GM19351 (cell line): ENCODE measurements at regions not wholly inside any gene's neighbourhood (a gene's known extent, or its start where the extent isn't known, plus 50 kb on each side); places are given as distances from the start of the nearest gene placed in this dataset.
A peak's percentile ranks its signal among the peaks of the same experiment; 100 is the strongest.
"Not testable (repeated sequence)": the region's sequence is repeated elsewhere in the genome, so short reads cannot be mapped to it uniquely, and the experiment has no call there.

Experiments
- ATAC-seq: cut with Tn5 transposase; IDR thresholded peaks from one replicate; pipeline ENCODE4 v1.9.1; 2021; ENCODE audit warnings: mild to moderate bottlenecking, moderate library complexity; ENCODE audit not compliant: unreplicated experiment

DNA sequence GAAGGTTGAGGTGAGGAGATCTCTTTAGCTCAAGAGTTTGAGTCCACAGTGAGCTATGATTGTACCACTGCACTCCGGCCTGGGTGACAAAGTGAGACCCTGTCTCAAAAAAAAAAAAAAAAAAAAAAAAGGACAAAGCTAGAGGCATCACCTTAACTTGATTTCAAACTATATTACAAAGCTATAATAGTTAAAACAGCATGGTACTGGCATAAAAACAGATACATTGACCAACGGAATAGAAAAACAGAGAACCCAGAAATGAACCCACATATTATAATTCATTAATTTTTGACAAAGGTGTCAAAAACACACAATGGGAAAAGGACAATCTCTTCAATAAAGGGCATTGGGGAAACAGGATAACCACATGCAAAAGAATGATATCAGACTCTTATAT is 50.8 kb upstream of the MBOAT1 start:
- ATAC-seq: no peak

DNA sequence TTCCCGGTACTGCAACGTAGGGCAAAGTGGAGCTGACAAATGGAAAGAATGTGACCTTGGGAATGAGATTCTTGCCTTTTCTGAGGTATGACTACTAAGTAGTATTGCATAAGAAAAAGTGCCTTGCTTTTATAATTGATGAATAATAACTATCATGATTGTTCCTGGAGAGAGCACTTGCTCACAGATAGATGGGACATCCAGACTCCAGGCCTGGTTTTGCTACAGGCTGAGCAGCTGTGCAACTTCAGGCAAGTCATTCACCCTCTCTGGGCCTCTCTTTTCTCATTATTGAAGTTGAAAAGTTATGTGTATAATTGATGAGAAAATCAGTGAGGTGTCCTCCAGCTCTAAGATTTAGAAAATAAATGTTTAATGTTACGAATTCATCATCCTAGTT is 53.6 kb upstream of the MBOAT1 start:
- ATAC-seq: no peak

GRCh38 chr6:20266851-20267608 is 54.8 kb upstream of the MBOAT1 start:
- ATAC-seq: peak; percentile 76

GRCh38 chr6:20269181-20269580 is 56.9 kb upstream of the MBOAT1 start:
- no peak for ATAC-seq

DNA sequence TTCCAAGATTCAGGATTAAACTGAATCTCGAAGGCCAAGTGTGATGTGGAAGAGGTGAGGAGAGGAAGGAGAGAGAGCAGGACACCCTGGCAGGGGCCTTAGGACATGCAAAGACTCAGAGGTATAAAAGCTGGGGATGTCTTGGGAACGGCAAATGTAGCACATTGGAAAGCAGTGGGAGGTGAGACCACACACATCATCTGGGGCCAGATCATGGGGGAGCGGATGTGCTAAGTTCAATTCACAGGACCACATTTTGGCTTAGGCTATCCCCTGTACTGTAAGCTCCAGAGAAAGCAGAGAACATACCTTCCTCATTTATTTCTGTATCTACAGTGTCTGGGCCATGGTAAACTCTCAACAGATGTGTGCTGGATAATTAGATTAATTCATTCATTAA is 59.5 kb upstream of the MBOAT1 start:
- ATAC-seq: no peak

DNA sequence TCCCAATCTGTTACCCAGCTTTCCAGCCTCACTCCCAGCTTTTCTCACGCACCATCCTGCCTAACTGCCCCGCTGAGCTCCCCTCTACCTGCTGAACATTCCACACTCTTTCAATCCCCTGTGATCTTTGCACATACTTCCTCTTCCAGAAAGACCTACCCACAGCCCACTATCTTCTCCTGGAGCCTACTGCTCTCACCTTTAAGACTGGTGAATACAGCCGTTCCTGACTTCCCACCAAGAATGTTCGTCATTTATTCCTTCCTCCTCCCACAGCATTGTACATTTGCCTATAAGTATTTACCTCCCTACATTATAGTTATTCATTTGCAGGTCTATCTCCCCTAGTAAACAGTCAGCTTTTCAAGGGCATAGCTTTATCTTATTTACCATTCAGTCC is 61.9 kb upstream of the MBOAT1 start:
- ATAC-seq: no peak

DNA sequence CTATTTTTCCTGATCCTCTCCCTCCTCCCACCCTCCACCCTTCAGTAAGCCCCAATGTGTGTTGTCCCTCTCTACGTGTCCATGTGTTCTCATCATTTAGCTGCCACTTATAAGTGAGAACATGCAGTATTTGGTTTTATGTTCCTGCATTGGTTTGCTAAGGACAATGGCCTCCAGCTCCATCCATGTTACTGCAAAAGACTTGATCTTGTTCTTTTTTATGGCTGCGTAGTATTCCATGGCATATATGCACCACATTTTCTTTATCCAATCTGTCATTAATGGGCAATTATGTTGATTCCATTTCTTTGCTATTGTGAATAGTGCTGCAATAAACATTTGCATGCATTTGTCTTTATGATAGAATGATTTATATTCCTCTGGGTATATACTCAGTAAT is 63.6 kb upstream of the MBOAT1 start:
- ATAC-seq: not testable (repeated sequence)

GRCh38 chr6:20277724-20278123 is 65.5 kb upstream of the MBOAT1 start:
- not testable (repeated sequence) for ATAC-seq

DNA sequence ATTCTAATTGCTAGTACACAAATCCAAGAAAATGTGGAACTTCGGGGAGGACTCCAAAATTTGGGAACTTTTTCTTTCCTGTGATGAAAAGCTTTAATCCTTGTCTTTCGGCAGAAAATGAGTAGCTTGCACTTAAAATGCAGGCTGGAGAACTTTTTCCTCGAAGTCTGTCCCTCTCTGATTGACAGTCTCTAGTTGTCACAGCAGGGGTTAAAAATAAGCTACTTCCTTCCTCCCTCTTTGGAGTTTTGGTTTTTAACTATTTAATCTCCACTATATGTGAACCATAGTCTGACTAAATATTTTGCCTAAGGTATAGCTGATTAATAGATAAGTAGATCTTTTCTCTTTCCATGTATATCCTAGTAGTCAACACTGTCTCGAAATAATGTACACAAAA is 66.8 kb upstream of the MBOAT1 start:
- ATAC-seq: no peak

- ATAC-seq: no peak
These were observed 67.5 kb upstream of the MBOAT1 start for GRCh38 chr6:20279608-20280287.

GRCh38 chr6:20280288-20280621 is 68.0 kb upstream of the MBOAT1 start:
- ATAC-seq: no peak

DNA sequence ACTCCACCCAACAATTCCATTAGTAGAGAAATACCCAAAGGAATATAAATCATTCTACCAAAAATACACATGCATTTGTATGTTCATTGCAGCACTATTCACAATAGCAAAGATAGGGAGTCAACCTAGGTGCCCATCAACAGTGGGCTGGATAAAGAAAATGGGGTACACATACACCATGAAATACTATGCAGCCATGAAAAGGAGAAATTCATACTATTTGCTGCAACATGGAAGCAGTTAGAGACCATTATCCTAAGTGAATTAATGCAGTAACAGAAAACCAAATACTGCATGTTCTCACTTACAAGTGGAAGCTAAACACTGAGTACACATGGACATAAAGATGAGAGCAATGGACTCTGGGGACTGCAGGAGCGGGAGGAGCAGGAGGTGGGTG is 72.4 kb upstream of the MBOAT1 start:
- no peak for ATAC-seq

GRCh38 chr6:20286968-20287565 is 74.8 kb upstream of the MBOAT1 start:
- ATAC-seq: peak; percentile 45

GRCh38 chr6:20291764-20292580 is 79.7 kb upstream of the MBOAT1 start:
- peak; percentile 85 for ATAC-seq

DNA sequence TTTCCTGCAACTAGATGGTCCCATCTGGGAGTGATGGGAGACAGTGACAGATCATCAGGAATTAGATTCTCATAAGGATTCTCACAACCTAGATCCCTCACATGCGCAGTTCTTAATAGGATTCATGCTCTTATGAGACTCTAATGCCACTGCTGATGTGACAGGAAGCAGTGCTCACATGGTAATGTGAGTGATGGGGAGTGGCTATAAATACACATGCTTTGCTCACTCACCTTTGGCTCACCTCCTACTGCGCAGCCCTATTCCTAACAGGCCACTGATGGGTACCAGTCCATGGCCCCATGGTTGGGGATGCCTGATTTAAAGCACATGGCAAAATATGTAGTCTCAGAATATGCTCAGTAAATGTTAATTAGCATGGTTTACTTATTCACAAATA is 80.6 kb upstream of the MBOAT1 start:
- ATAC-seq: no peak

DNA sequence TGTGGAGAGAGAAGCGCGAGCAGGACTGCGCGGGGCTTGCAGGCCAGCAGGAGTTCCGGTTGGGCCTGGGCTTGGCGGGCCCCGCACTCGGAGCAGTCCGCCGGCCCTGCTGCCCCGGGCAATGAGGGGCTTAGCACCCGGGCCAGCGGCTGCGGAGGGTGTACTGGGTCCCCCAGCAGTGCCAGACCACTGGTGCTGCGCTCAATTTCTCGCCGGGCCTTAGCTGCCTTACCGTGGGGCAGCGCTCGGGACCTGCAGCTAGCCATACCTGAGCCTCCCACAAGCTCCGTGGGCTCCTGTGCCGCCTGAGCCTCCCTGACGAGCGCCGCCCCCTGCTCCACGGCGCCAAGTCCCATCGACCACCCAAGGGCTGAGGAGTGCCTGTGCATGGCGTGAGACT is 89.0 kb upstream of the MBOAT1 start:
- ATAC-seq: no peak

DNA sequence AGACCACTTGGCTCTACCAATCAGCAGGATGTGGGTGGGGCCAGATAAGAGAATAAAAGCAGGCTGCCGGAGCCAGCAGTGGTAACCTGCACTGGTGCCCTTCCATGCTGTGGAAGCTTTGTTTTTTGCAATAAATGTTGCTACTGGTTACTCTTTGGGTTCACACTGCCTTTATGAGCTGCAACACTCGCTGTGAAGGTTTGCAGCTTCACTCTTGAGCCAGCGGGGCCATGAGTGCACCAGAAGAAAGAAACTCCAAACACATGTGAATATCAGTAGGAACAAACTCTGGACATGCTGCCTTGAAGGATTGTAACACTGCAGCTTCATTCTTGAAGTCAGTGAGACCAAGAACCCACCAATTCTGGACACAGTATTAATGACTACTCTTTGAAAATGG is 89.9 kb upstream of the MBOAT1 start:
- ATAC-seq: no peak

DNA sequence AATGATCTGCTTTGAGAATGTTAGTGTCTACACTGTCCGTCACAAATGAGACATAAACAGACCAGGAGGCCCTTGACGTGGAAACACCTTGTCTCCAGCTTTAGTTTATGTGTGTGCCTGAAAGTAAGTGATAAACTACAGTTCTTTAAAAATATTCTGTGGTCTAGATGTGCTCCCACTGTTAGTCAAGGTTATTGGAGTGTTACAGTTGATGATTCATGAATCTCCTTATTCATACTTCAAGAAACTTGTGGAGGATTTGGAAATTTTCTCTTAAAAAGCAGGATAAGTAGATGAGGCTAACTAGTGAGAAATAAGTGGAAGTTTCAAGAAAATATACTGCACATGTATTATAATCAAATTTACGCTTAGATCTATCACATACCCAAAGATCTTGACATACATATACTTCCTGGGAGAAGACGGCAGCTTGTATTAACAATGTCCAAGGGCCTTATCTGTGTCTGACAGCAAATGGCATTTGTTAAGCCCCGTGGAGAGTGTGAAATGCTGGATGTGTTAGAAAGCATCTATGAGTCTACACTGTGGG is 90.5 kb upstream of the MBOAT1 start:
- ATAC-seq: no peak

DNA sequence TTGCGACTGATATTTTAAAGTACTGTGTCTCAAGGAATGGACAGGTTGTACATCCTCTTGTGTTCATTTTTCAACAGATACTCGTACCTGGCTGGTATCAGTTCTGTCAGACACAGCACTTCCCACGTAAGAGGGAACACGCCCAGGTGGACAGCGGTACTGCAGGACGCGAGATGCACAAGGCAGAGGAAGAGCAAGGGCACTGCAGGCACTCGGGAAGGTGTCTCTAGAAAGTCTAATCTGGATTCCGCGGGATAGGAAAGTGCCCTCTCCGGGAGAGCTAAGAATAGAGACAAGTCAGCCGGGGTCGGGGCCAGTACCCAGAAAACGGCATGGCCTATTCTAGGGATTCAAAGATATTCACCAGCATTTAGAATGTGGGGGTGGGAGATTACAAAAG is 94.2 kb upstream of the MBOAT1 start:
- no peak for ATAC-seq

GRCh38 chr6:20309186-20309585 is 92.5 kb upstream of the E2F3 start:
- ATAC-seq: no peak

DNA sequence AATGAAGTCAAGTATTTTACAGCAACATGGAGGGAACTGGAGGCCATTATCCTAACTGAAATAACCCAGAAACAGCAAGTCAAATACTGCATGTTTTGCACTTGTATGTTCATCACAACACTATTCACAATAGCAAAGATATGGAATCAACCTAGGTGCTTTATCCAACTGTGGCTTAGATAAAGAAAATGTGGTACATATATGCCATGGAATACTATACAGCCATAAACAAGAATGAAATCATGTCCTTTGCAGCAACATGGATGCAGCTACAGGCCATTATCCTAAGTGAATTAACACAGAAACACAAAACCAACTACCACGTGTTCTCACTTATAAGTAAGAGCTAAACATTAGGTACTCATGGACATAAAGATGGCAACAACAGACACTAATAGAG is 91.5 kb upstream of the E2F3 start:
- ATAC-seq: no peak
